ENCODE measurements at regions not wholly inside any gene's neighbourhood (a gene's known extent, or its start where the extent isn't known, plus 50 kb on each side); places are given as distances from the start of the nearest gene placed in this dataset.

GRCh38 chr7:12884033-12884432 is 196.6 kb downstream of the ARL4A start:
- Histone ChIP-seq H3K4me3 (no peak overlapping the region), H3K27me3 (no peaks in the 10 kb centered on the region), H3K27ac (no peak overlapping the region), H3K4me1 (no peaks in the 10 kb centered on the region), H3K36me3 (no peaks in the 10 kb centered on the region), H3K9me3 (no peaks in the 10 kb centered on the region)
- TF ChIP-seq POLR2A (IDR thresholded peaks at IDR 0.05), result no peak
- no peak for TF ChIP-seq POLR2AphosphoS5 (IDR thresholded peaks at IDR 0.05)
- TF ChIP-seq EP300 (IDR thresholded peaks at IDR 0.05), result no peak
- TF ChIP-seq CTCF (IDR thresholded peaks at IDR 0.05), result no peak
- DNase-seq (ENCODE audit: low spot score in 2 of 2), result no peak
- WGBS, result 74% methylated on average over 1 of the region's 1 CpG

GRCh38 chr7:12884856-12885440 is 197.5 kb downstream of the ARL4A start:
- Histone ChIP-seq H3K27me3 (no peaks in the 10 kb centered on the region), H3K27ac (no peak overlapping the region), H3K4me3 (no peak overlapping the region), H3K36me3 (no peaks in the 10 kb centered on the region), H3K4me1 (no peaks in the 10 kb centered on the region), H3K9me3 (no peaks in the 10 kb centered on the region)
- TF ChIP-seq POLR2AphosphoS5 (IDR thresholded peaks at IDR 0.05) (no peak), CTCF (IDR thresholded peaks at IDR 0.05) (no peak), POLR2A (IDR thresholded peaks at IDR 0.05) (no peak), EP300 (IDR thresholded peaks at IDR 0.05) (no peak)
- no peak for DNase-seq (ENCODE audit: low spot score in 2 of 2)
- WGBS, result 51% methylated on average over 3 of the region's 3 CpGs

GRCh38 chr7:12888717-12889116 is 201.3 kb downstream of the ARL4A start:
- Histone ChIP-seq H3K27ac (no peak overlapping the region), H3K4me1 (no peaks in the 10 kb centered on the region), H3K36me3 (no peaks in the 10 kb centered on the region), H3K9me3 (no peaks in the 10 kb centered on the region), H3K4me3 (no peak overlapping the region), H3K27me3 (no peaks in the 10 kb centered on the region)
- DNase-seq (ENCODE audit: low spot score in 2 of 2), result no peak
- TF ChIP-seq POLR2A (IDR thresholded peaks at IDR 0.05) (no peak), CTCF (IDR thresholded peaks at IDR 0.05) (no peak), EP300 (IDR thresholded peaks at IDR 0.05) (no peak), POLR2AphosphoS5 (IDR thresholded peaks at IDR 0.05) (no peak)
- 65% methylated on average over 2 of the region's 2 CpGs for WGBS

- Histone ChIP-seq H3K4me1 (no peaks in the 10 kb centered on the region), H3K4me3 (no peak overlapping the region), H3K27ac (no peak overlapping the region), H3K36me3 (no peaks in the 10 kb centered on the region), H3K9me3 (no peaks in the 10 kb centered on the region), H3K27me3 (no peaks in the 10 kb centered on the region)
- WGBS, result 85% methylated on average over 4 of the region's 4 CpGs
- no peak for DNase-seq (ENCODE audit: low spot score in 2 of 2)
- no peak for TF ChIP-seq POLR2A (IDR thresholded peaks at IDR 0.05)
These were observed 202.0 kb downstream of the ARL4A start for GRCh38 chr7:12889391-12889790.

- Histone ChIP-seq H3K27me3 (no peaks in the 10 kb centered on the region), H3K9me3 (no peaks in the 10 kb centered on the region), H3K36me3 (no peaks in the 10 kb centered on the region), H3K4me3 (no peak overlapping the region), H3K27ac (no peak overlapping the region), H3K4me1 (peaks cover 7% of the 10 kb centered on the region)
- WGBS, result 74% methylated on average over 2 of the region's 2 CpGs
- TF ChIP-seq EP300 (IDR thresholded peaks at IDR 0.05) (no peak), POLR2A (IDR thresholded peaks at IDR 0.05) (no peak), POLR2AphosphoS5 (IDR thresholded peaks at IDR 0.05) (no peak), CTCF (IDR thresholded peaks at IDR 0.05) (no peak)
- DNase-seq (ENCODE audit: low spot score in 2 of 2), result no peak
These were observed 203.2 kb downstream of the ARL4A start for GRCh38 chr7:12890586-12890985.

- DNase-seq (ENCODE audit: low spot score in 2 of 2), result no peak
- Histone ChIP-seq H3K9me3 (no peaks in the 10 kb centered on the region), H3K27ac (no peak overlapping the region), H3K27me3 (no peaks in the 10 kb centered on the region), H3K4me3 (no peak overlapping the region), H3K4me1 (peaks cover 7% of the 10 kb centered on the region), H3K36me3 (no peaks in the 10 kb centered on the region)
- WGBS, result 49% methylated on average over 2 of the region's 2 CpGs
- TF ChIP-seq POLR2A (IDR thresholded peaks at IDR 0.05) (no peak), POLR2AphosphoS5 (IDR thresholded peaks at IDR 0.05) (no peak), CTCF (IDR thresholded peaks at IDR 0.05) (no peak), EP300 (IDR thresholded peaks at IDR 0.05) (no peak)
These were observed 205.9 kb downstream of the ARL4A start for GRCh38 chr7:12893292-12893691.

All from suprapubic skin (tissue), 4 donors.